Activated naive CD8-positive, alpha-beta T cell treated with anti-CD3 and anti-CD28 coated beads, Interleukin-2, amount 10 ng/mL, durations not matched to agents 7 days and 5 days (primary cell): ENCODE measurements at regions not wholly inside any gene's neighbourhood (a gene's known extent, or its start where the extent isn't known, plus 50 kb on each side); places are given as distances from the start of the nearest gene placed in this dataset.
"Not testable (repeated sequence)": the region's sequence is repeated elsewhere in the genome, so short reads cannot be mapped to it uniquely, and the experiment has no call there.

ENCODE experiments used
- ATAC-seq: fragments of 150-1000 bp; cut with Tn5 transposase; one replicate; pipeline ENCODE4 v1.10.0; 2021; ENCODE audit warnings: low read depth, moderate library complexity
- POLR2A ChIA-PET: fragments of 350-600 bp; sonication (Branson Sonifier 250); formaldehyde crosslinking; loops from one replicate; lab custom pipeline; 2021; ENCODE audit warnings: antibody characterized with exemption; lab: Charles Lee
- DNase-seq: peaks from one replicate; pipeline ENCODE4 v3.0.0; 2021
- H3K27ac Mint-ChIP-seq: one replicate; pipeline ENCODE4 v1.8.0; 2022; ENCODE audit warnings: mild to moderate bottlenecking, mixed read lengths
- H3K27me3 Mint-ChIP-seq: one replicate; pipeline ENCODE4 v1.8.0; 2022; ENCODE audit warnings: mild to moderate bottlenecking, moderate library complexity, mixed read lengths
- H3K36me3 Mint-ChIP-seq: one replicate; pipeline ENCODE4 v1.8.0; 2021; ENCODE audit warnings: mild to moderate bottlenecking, mixed read lengths
- H3K4me1 Mint-ChIP-seq: one replicate; pipeline ENCODE4 v1.8.0; 2021; ENCODE audit warnings: mixed read lengths
- H3K4me3 Mint-ChIP-seq: one replicate; pipeline ENCODE4 v1.8.0; 2022; ENCODE audit warnings: mild to moderate bottlenecking, moderate library complexity, mixed read lengths
- H3K9me3 Mint-ChIP-seq: one replicate; pipeline ENCODE4 v1.8.0; 2021; ENCODE audit warnings: mixed read lengths

GRCh38 chr15:63448872-63449555 lies 55.4 kb upstream of the USP3 start:
- ATAC-seq, H3K27ac Mint-ChIP-seq, DNase-seq, H3K9me3 Mint-ChIP-seq, POLR2A ChIA-PET, H3K4me3 Mint-ChIP-seq, H3K27me3 Mint-ChIP-seq, H3K36me3 Mint-ChIP-seq: not testable (repeated sequence)
- peaks cover 14% of the 10 kb centered on the region for H3K4me1 Mint-ChIP-seq

GRCh38 chr15:63449731-63450130 lies 54.7 kb upstream of the USP3 start:
- Mint-ChIP-seq H3K4me1 (peaks cover 14% of the 10 kb centered on the region), H3K4me3 (no peak overlapping the region), H3K9me3 (no peaks in the 10 kb centered on the region), H3K27me3 (peaks cover 2% of the 10 kb centered on the region), H3K27ac (no peak overlapping the region), H3K36me3 (no peaks in the 10 kb centered on the region)
- ATAC-seq (no peak), DNase-seq (no peak)
- POLR2A ChIA-PET = no interaction called here

GRCh38 chr15:63450884-63451225 lies 53.5 kb upstream of the USP3 start:
- DNase-seq = no peak
- peaks cover 16% of the 10 kb centered on the region for H3K4me1 Mint-ChIP-seq
- POLR2A ChIA-PET = no interaction called here
- H3K36me3 Mint-ChIP-seq = no peaks in the 10 kb centered on the region
- H3K4me3 Mint-ChIP-seq = no peak overlapping the region
- no peaks in the 10 kb centered on the region for H3K9me3 Mint-ChIP-seq
- no peak overlapping the region for H3K27ac Mint-ChIP-seq
- H3K27me3 Mint-ChIP-seq = peaks cover 2% of the 10 kb centered on the region
- ATAC-seq = no peak

- DNase-seq (no peak), ATAC-seq (no peak)
- no peaks in the 10 kb centered on the region for H3K9me3 Mint-ChIP-seq
- peaks cover 13% of the 10 kb centered on the region for H3K4me1 Mint-ChIP-seq
- H3K27me3 Mint-ChIP-seq = peaks cover 2% of the 10 kb centered on the region
- H3K36me3 Mint-ChIP-seq = no peaks in the 10 kb centered on the region
- POLR2A ChIA-PET = no interaction called here
- H3K27ac Mint-ChIP-seq = no peak overlapping the region
- no peak overlapping the region for H3K4me3 Mint-ChIP-seq
Observed at GRCh38 chr15:63451671-63452315, 52.6 kb upstream of the USP3 start.

GRCh38 chr15:63452552-63453136 lies 51.7 kb upstream of the USP3 start:
- peaks cover 6% of the 10 kb centered on the region for H3K27me3 Mint-ChIP-seq
- no peaks in the 10 kb centered on the region for H3K36me3 Mint-ChIP-seq
- no peaks in the 10 kb centered on the region for H3K9me3 Mint-ChIP-seq
- H3K27ac Mint-ChIP-seq = no peak overlapping the region
- ATAC-seq (no peak), DNase-seq (no peak)
- POLR2A ChIA-PET = no interaction called here
- no peak overlapping the region for H3K4me3 Mint-ChIP-seq
- peaks cover 13% of the 10 kb centered on the region for H3K4me1 Mint-ChIP-seq

GRCh38 chr15:63453186-63453905 lies 51.0 kb upstream of the USP3 start:
- Mint-ChIP-seq H3K36me3 (no peaks in the 10 kb centered on the region), H3K27me3 (peaks cover 5% of the 10 kb centered on the region), H3K4me3 (no peak overlapping the region), H3K9me3 (no peaks in the 10 kb centered on the region), H3K27ac (no peak overlapping the region), H3K4me1 (peaks cover 13% of the 10 kb centered on the region)
- DNase-seq = no peak
- ATAC-seq = no peak
- POLR2A ChIA-PET = no interaction called here

GRCh38 chr15:63454503-63455211 lies 49.7 kb upstream of the USP3 start:
- no peaks in the 10 kb centered on the region for H3K9me3 Mint-ChIP-seq
- H3K4me3 Mint-ChIP-seq = no peak overlapping the region
- no peak for ATAC-seq
- POLR2A ChIA-PET = no interaction called here
- H3K4me1 Mint-ChIP-seq = peaks cover 12% of the 10 kb centered on the region
- H3K27ac Mint-ChIP-seq = no peak overlapping the region
- H3K36me3 Mint-ChIP-seq = no peaks in the 10 kb centered on the region
- peaks cover 4% of the 10 kb centered on the region for H3K27me3 Mint-ChIP-seq
- no peak for DNase-seq
